ENCODE measurements at regions not wholly inside any gene's neighbourhood (a gene's known extent, or its start where the extent isn't known, plus 50 kb on each side); places are given as distances from the start of the nearest gene placed in this dataset.

DNA sequence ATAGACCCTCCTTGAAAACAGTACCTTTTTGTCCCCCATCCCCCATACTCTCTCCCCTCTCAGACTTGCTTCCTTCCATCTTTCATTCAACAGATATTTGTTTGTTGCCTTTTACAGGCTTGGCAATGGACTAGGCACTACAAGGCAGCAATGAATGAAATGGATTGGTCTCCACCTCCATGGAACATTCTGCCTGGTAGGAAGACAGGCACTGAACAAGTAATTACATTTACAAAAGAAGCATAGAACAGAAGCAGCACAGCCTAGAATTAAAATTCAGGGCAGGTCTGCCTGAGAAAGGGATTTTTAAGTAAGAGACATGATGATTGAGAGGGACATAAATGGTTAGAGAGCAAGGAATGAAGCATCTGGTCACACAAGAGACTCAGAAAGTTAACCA lies 346.1 kb downstream of the GRXCR1 start (continued):
- TF ChIP-seq NR4A1 (CRISPR knock-in tag; IDR thresholded peaks at IDR 0.05) (no peak), NR4A1 (tag; IDR thresholded peaks at IDR 0.05) (no peak), DNMT1 (IDR thresholded peaks at IDR 0.05) (no peak), ZNF586 (CRISPR knock-in tag; conservative IDR thresholded peaks at IDR 0.05) (no peak), ZNF280A (IDR thresholded peaks at IDR 0.05; ENCODE audit: low read depth, partially characterized antibody) (no peak), TEAD4 (IDR thresholded peaks at IDR 0.05; ENCODE audit: low read length) (no peak), TEAD4 (CRISPR knock-in tag; IDR thresholded peaks at IDR 0.05; ENCODE audit: borderline replicate concordance) (no peak), ZBTB8A (IDR thresholded peaks at IDR 0.05; ENCODE audit: partially characterized antibody) (no peak)

DNA sequence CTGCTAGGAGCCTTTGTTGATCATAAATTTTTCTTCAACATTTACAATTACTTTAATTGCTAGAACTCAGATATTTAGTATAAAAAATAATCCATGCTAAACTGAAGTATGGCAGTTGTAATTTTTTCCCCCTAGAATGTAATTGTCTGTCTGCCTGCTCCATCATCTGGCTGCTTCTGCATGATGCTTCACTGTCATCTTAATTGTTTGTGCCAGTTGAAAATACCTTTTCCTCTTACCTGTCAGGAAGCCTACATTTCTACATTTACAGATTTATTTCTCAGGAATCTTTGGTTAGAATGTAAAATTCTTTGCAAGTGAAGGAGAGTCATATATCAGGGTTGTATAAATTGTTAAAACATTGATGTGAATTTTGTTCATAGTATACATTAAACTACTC lies 348.6 kb downstream of the GRXCR1 start:
- no peaks in the 10 kb centered on the region for H3K36me3 ChIP-seq (ENCODE audit: control insufficient read depth, insufficient read depth, low read length)
- BruUV-seq (replicated peaks) = no TSS peak
- ChIA-PET POLR2A (no interaction called here), CTCF (ENCODE audit: low intra/inter-chr PET ratio) (no interaction called here)
- H3K4me3 ChIP-seq = no peak overlapping the region
- no peaks in the 10 kb centered on the region for H3K9me1 ChIP-seq (ENCODE audit: control insufficient read depth, insufficient read depth, low read length)
- H3K79me2 ChIP-seq (ENCODE audit: control insufficient read depth, insufficient read depth, low read length) = no peaks in the 10 kb centered on the region
- no peaks in the 10 kb centered on the region for H3K27me3 ChIP-seq (ENCODE audit: control insufficient read depth in 2 of 2, insufficient read depth in 2 of 2, low read length in 2 of 2)
- no peak overlapping the region for H3K4me2 ChIP-seq (ENCODE audit: insufficient read depth, low read length)
- in situ Hi-C loops (cut with MboI) (no loop called here), intact Hi-C loops (cut with micrococcal nuclease) (no loop called here)
- H3K4me1 ChIP-seq (replicated peaks in 1 of 2; ENCODE audit: control insufficient read depth in 2 of 2, insufficient read depth in 2 of 2, low read length in 2 of 2) = no peaks in the 10 kb centered on the region
- no peak overlapping the region for H3K9ac ChIP-seq (ENCODE audit: insufficient read depth in 1 of 2, low read depth in 2 of 2, low read length in 2 of 2)
- H3K27ac ChIP-seq (ENCODE audit: extremely low read depth, low read depth, low read length) = no peak overlapping the region
- DNase-seq (ENCODE audit: extremely low read depth in 1 of 4, low spot score in 3 of 4) (no peak), ATAC-seq (no peak), FAIRE-seq (no peak)
- H4K20me1 ChIP-seq (replicated peaks; ENCODE audit: control insufficient read depth, insufficient read depth, low read length) = no peaks in the 10 kb centered on the region
- H2AFZ ChIP-seq (ENCODE audit: low read depth, low read length) = no peak overlapping the region
- no peaks in the 10 kb centered on the region for H3K9me3 ChIP-seq (replicated peaks; ENCODE audit: control insufficient read depth, insufficient read depth, low read depth, low read length)
- TF ChIP-seq, protein P1, sequence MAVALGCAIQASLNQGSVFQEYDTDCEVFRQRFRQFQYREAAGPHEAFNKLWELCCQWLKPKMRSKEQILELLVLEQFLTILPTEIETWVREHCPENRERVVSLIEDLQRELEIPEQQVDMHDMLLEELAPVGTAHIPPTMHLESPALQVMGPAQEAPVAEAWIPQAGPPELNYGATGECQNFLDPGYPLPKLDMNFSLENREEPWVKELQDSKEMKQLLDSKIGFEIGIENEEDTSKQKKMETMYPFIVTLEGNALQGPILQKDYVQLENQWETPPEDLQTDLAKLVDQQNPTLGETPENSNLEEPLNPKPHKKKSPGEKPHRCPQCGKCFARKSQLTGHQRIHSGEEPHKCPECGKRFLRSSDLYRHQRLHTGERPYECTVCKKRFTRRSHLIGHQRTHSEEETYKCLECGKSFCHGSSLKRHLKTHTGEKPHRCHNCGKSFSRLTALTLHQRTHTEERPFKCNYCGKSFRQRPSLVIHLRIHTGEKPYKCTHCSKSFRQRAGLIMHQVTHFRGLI (CRISPR knock-in tag; IDR thresholded peaks at IDR 0.05) = no peak
- TF ChIP-seq, protein P2, sequence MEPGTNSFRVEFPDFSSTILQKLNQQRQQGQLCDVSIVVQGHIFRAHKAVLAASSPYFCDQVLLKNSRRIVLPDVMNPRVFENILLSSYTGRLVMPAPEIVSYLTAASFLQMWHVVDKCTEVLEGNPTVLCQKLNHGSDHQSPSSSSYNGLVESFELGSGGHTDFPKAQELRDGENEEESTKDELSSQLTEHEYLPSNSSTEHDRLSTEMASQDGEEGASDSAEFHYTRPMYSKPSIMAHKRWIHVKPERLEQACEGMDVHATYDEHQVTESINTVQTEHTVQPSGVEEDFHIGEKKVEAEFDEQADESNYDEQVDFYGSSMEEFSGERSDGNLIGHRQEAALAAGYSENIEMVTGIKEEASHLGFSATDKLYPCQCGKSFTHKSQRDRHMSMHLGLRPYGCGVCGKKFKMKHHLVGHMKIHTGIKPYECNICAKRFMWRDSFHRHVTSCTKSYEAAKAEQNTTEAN (CRISPR knock-in tag; IDR thresholded peaks at IDR 0.05) = no peak
- TF ChIP-seq ZNF274 (IDR thresholded peaks at IDR 0.05; ENCODE audit: borderline replicate concordance, low read depth, low read length) = no peak
- no peak for TF ChIP-seq ZNF408 (CRISPR knock-in tag; IDR thresholded peaks at IDR 0.05; ENCODE audit: low read depth)
- TF ChIP-seq FOXA1 (IDR thresholded peaks at IDR 0.05; ENCODE audit: borderline replicate concordance) = no peak
- no peak for TF ChIP-seq ERF (CRISPR knock-in tag; IDR thresholded peaks at IDR 0.05)
- no peak for TF ChIP-seq TBL1XR1 (IDR thresholded peaks at IDR 0.05; ENCODE audit: low read length in 2 of 2)
- TF ChIP-seq CEBPZ (IDR thresholded peaks at IDR 0.05; ENCODE audit: borderline replicate concordance, low read depth, low read length) = no peak
